ENCODE measurements at regions not wholly inside any gene's neighbourhood (a gene's known extent, or its start where the extent isn't known, plus 50 kb on each side); places are given as distances from the start of the nearest gene placed in this dataset.

DNA sequence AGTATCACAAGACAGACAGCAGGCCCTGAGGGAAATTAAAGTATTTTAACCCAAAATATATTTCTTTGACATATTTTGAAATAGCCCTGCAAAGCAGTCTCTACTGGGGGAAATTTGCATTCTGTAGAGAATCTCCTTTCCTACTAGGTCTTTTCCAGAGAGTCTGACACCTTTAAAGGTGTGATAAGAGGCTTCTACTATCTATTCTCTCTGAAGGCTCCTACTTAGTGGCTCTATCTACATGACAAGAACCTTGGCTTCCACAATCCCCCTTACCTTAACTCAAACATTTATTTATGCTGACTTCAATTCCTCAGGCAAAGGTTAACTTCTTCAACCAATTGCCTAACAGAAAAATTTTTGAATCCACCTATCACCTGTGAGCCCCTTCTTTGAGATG, 174.6 kb upstream of the GALNT5 start:
- Histone ChIP-seq H3K4me3 (ENCODE audit: insufficient read depth, low read depth, low read length) (no peak overlapping the region), H3K9me3 (ENCODE audit: control insufficient read depth, insufficient read depth, low read length) (no peaks in the 10 kb centered on the region), H4K8ac (ENCODE audit: low read depth in 2 of 2, low read length in 2 of 2) (no peak overlapping the region), H3K4me2 (ENCODE audit: low read depth, low read length) (no peak overlapping the region), H3K79me1 (ENCODE audit: low read depth in 1 of 2, low read length in 2 of 2) (no peaks in the 10 kb centered on the region), H3K14ac (replicated peaks; ENCODE audit: low read depth, low read length) (no peak overlapping the region), H2BK120ac (ENCODE audit: low read depth, low read length) (no peak overlapping the region), H2AK9ac (replicated peaks; ENCODE audit: low read depth, low read length, poor library complexity) (no peak overlapping the region), H3K27ac (ENCODE audit: insufficient read depth, low read length) (no peak overlapping the region), H2BK20ac (ENCODE audit: low read depth, low read length) (no peak overlapping the region), H3K4me1 (ENCODE audit: control insufficient read depth, insufficient read depth, low read length) (peaks cover 7% of the 10 kb centered on the region), H3K9ac (ENCODE audit: low read depth, low read length) (no peak overlapping the region), H3K23ac (ENCODE audit: low read depth, low read length) (no peak overlapping the region), H4K91ac (ENCODE audit: insufficient read depth, low read depth, low read length) (no peak overlapping the region), H3K18ac (ENCODE audit: low read depth, low read length) (no peak overlapping the region), H2AK5ac (ENCODE audit: low read depth, low read length) (no peak overlapping the region), H3K56ac (ENCODE audit: extremely low read depth, insufficient read depth, low read length) (no peak overlapping the region), H4K5ac (ENCODE audit: low read depth, low read length) (no peak overlapping the region), H3K9me1 (ENCODE audit: insufficient read depth, low read length) (no peaks in the 10 kb centered on the region), H4K20me1 (ENCODE audit: insufficient read depth, low read length) (no peaks in the 10 kb centered on the region), H2BK5ac (ENCODE audit: low read depth, low read length, poor library complexity, severe bottlenecking) (no peak overlapping the region), H3K27me3 (ENCODE audit: control insufficient read depth, insufficient read depth, low read length) (no peaks in the 10 kb centered on the region), H3K4ac (ENCODE audit: low read depth, low read length) (no peak overlapping the region), H2BK15ac (ENCODE audit: low read depth, low read length) (no peak overlapping the region), H3K36me3 (ENCODE audit: control insufficient read depth, insufficient read depth, low read length) (no peaks in the 10 kb centered on the region), H2AFZ (replicated peaks; ENCODE audit: low read length, poor library complexity) (no peak overlapping the region)
- intact Hi-C loops (cut with micrococcal nuclease) (no loop called here), dilution Hi-C loops (cut with HindIII; ENCODE audit: low sequenced_read_pairs, unreplicated experiment) (no loop called here), in situ Hi-C loops (cut with MboI; ENCODE audit: low sequenced_read_pairs) (no loop called here)
- no TSS peak for BruUV-seq (replicated peaks)
- ChIA-PET CTCF (no interaction called here), POLR2A (ENCODE audit: unreplicated experiment) (no interaction called here)
- ATAC-seq (ENCODE audit: low read depth), result no peak
- no peak for DNase-seq
- TF ChIP-seq, protein P1, sequence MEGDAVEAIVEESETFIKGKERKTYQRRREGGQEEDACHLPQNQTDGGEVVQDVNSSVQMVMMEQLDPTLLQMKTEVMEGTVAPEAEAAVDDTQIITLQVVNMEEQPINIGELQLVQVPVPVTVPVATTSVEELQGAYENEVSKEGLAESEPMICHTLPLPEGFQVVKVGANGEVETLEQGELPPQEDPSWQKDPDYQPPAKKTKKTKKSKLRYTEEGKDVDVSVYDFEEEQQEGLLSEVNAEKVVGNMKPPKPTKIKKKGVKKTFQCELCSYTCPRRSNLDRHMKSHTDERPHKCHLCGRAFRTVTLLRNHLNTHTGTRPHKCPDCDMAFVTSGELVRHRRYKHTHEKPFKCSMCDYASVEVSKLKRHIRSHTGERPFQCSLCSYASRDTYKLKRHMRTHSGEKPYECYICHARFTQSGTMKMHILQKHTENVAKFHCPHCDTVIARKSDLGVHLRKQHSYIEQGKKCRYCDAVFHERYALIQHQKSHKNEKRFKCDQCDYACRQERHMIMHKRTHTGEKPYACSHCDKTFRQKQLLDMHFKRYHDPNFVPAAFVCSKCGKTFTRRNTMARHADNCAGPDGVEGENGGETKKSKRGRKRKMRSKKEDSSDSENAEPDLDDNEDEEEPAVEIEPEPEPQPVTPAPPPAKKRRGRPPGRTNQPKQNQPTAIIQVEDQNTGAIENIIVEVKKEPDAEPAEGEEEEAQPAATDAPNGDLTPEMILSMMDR (conservative IDR thresholded peaks at IDR 0.05; ENCODE audit: low read depth, low read length), result no peak
- TF ChIP-seq CHD1 (IDR thresholded peaks at IDR 0.05; ENCODE audit: low read depth, low read length), result no peak
- TF ChIP-seq MAZ (IDR thresholded peaks at IDR 0.05; ENCODE audit: borderline replicate concordance, low read depth, low read length), result no peak
- TF ChIP-seq POLR2A (IDR thresholded peaks at IDR 0.05; ENCODE audit: low read depth, low read length), result no peak
- no peak for TF ChIP-seq MXI1 (IDR thresholded peaks at IDR 0.05; ENCODE audit: borderline replicate concordance, low read depth, low read length)
- no peak for TF ChIP-seq RFX5 (IDR thresholded peaks at IDR 0.05; ENCODE audit: low read depth, low read length)
- TF ChIP-seq RAD21 (IDR thresholded peaks at IDR 0.05; ENCODE audit: low read length), result no peak
- TF ChIP-seq, protein P2, sequence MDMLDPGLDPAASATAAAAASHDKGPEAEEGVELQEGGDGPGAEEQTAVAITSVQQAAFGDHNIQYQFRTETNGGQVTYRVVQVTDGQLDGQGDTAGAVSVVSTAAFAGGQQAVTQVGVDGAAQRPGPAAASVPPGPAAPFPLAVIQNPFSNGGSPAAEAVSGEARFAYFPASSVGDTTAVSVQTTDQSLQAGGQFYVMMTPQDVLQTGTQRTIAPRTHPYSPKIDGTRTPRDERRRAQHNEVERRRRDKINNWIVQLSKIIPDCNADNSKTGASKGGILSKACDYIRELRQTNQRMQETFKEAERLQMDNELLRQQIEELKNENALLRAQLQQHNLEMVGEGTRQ (IDR thresholded peaks at IDR 0.05; ENCODE audit: low read depth, low read length), result no peak
- TF ChIP-seq BHLHE40 (IDR thresholded peaks at IDR 0.05; ENCODE audit: low read depth, low read length), result no peak
- TF ChIP-seq SMC3 (IDR thresholded peaks at IDR 0.05; ENCODE audit: low read depth, low read length), result no peak
- TF ChIP-seq FOS (IDR thresholded peaks at IDR 0.05; ENCODE audit: low read depth, low read length), result no peak
- no peak for TF ChIP-seq NFE2L2 (IDR thresholded peaks at IDR 0.05; ENCODE audit: low read depth, low read length)
- TF ChIP-seq MAFK (IDR thresholded peaks at IDR 0.05; ENCODE audit: low read depth, low read length), result no peak
- TF ChIP-seq RCOR1 (IDR thresholded peaks at IDR 0.05; ENCODE audit: insufficient replicate concordance, low read length), result no peak
- no peak for TF ChIP-seq CEBPB (IDR thresholded peaks at IDR 0.05; ENCODE audit: low read depth, low read length)
- TF ChIP-seq, protein P3, sequence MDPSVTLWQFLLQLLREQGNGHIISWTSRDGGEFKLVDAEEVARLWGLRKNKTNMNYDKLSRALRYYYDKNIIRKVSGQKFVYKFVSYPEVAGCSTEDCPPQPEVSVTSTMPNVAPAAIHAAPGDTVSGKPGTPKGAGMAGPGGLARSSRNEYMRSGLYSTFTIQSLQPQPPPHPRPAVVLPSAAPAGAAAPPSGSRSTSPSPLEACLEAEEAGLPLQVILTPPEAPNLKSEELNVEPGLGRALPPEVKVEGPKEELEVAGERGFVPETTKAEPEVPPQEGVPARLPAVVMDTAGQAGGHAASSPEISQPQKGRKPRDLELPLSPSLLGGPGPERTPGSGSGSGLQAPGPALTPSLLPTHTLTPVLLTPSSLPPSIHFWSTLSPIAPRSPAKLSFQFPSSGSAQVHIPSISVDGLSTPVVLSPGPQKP (IDR thresholded peaks at IDR 0.05; ENCODE audit: borderline replicate concordance, low read depth, low read length), result no peak

All from IMR-90 (cell line).